MM.1S (cell line): ENCODE measurements at regions not wholly inside any gene's neighbourhood (a gene's known extent, or its start where the extent isn't known, plus 50 kb on each side); places are given as distances from the start of the nearest gene placed in this dataset.
A peak's percentile ranks its signal among the peaks of the same experiment; 100 is the strongest.

Source experiments
- DNase-seq: peaks from one replicate; pipeline ENCODE4 v3.0.0-alpha.2; 2015
- H2AFZ ChIP-seq: fragments of 300-600 bp; sonication (generic); 2 replicates; pipeline ENCODE4 v1.6.0; 2016; ENCODE audit warnings: antibody characterized with exemption, low read length
- H3F3A ChIP-seq: fragments of 300-600 bp; sonication (generic); 2 replicates; pipeline ENCODE4 v1.6.1; 2016; ENCODE audit warnings: mild to moderate bottlenecking, antibody characterized with exemption, low read length, moderate library complexity, mixed read lengths; ENCODE audit not compliant: insufficient read depth
- H3K27ac ChIP-seq: fragments of 300-600 bp; sonication (generic); 2 replicates; pipeline ENCODE4 v1.5.1; 2016; ENCODE audit warnings: mild to moderate bottlenecking, low read length
- H3K27me3 ChIP-seq: fragments of 300-600 bp; sonication (generic); replicated peaks from 2 replicates; pipeline ENCODE4 v1.6.0; 2016; ENCODE audit warnings: low read length; ENCODE audit not compliant: insufficient read depth
- H3K36me3 ChIP-seq: fragments of 300-600 bp; sonication (generic); replicated peaks from 2 replicates; pipeline ENCODE4 v1.6.1; 2016; ENCODE audit warnings: mild to moderate bottlenecking, low read length, mixed read lengths; ENCODE audit not compliant: insufficient read depth
- H3K4me1 ChIP-seq: fragments of 300-600 bp; sonication (generic); 2 replicates; pipeline ENCODE4 v1.6.1; 2016; ENCODE audit warnings: low read length, mixed read lengths
- H3K4me2 ChIP-seq: fragments of 300-600 bp; sonication (generic); 2 replicates; pipeline ENCODE4 v1.6.0; 2016; ENCODE audit warnings: low read depth, low read length
- H3K4me3 ChIP-seq: fragments of 300-600 bp; sonication (generic); 2 replicates; pipeline ENCODE4 v1.5.1; 2016; ENCODE audit warnings: low read length, mixed read lengths
- H3K79me2 ChIP-seq: fragments of 300-600 bp; sonication (generic); 2 replicates; pipeline ENCODE4 v1.6.1; 2016; ENCODE audit warnings: mixed run types, low read length, mixed read lengths
- H3K9ac ChIP-seq: fragments of 300-600 bp; sonication (generic); 2 replicates; pipeline ENCODE4 v1.6.1; 2016; ENCODE audit warnings: low read length, mixed read lengths
- H3K9me2 ChIP-seq: fragments of 300-600 bp; sonication (generic); replicated peaks from 2 replicates; pipeline ENCODE4 v1.6.1; 2016; ENCODE audit warnings: mild to moderate bottlenecking, low read length, mixed read lengths; ENCODE audit not compliant: insufficient read depth
- H3K9me3 ChIP-seq: fragments of 300-600 bp; sonication (generic); replicated peaks from 2 replicates; pipeline ENCODE4 v1.6.1; 2016; ENCODE audit warnings: mild to moderate bottlenecking, low read length, mixed read lengths; ENCODE audit not compliant: insufficient read depth
- H4K20me1 ChIP-seq: fragments of 300-600 bp; sonication (generic); 2 replicates; pipeline ENCODE4 v1.6.1; 2016; ENCODE audit warnings: mild to moderate bottlenecking, low read length, moderate library complexity, mixed read lengths; ENCODE audit not compliant: insufficient read depth
- EZH2 ChIP-seq: fragments of 300-600 bp; sonication (generic); optimal IDR thresholded peaks from 2 replicates; pipeline ENCODE3; 2017; ENCODE audit warnings: low read depth, mild to moderate bottlenecking, antibody characterized with exemption, low read length, mixed read lengths
- EZH2phosphoT487 ChIP-seq: fragments of 300-600 bp; sonication (generic); IDR thresholded peaks from 2 replicates; pipeline ENCODE4 v1.6.1; 2018; ENCODE audit warnings: antibody characterized with exemption, low read length
- TF ChIP-seq, protein P1 (sequence below): fragments of 300-600 bp; sonication (generic); IDR thresholded peaks from 2 replicates; pipeline ENCODE4 v1.5.1; 2016; ENCODE audit warnings: antibody characterized with exemption, low read length, mixed read lengths

DNA sequence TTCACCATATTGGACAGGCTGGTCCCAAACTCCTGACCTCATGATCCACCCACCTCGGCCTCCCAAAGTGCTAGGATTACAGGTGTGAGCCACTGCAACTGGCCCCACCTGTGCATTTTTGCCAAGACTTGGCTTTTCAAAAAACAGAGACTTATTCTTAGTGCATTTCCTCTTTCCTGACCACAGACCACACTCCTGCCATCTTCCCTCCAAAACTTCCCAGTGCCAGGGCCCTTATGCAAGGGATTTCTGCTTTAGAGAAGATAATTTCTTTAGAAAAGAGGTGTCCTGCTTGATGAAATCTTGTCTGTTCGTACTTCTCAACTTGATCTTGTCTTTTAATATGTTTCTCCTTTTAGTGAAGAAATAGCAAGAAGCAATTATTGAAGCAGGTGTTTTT, 98.8 kb upstream of the ZNF516 start:
- H3K9ac ChIP-seq = no peak overlapping the region
- H3K4me1 ChIP-seq = no peaks in the 10 kb centered on the region
- H3K4me3 ChIP-seq = no peak overlapping the region
- no peak overlapping the region for H2AFZ ChIP-seq
- no peaks in the 10 kb centered on the region for H3K27me3 ChIP-seq
- no peak overlapping the region for H3K4me2 ChIP-seq
- H3K36me3 ChIP-seq = no peaks in the 10 kb centered on the region
- no peak for TF ChIP-seq EZH2phosphoT487
- TF ChIP-seq, protein P1, sequence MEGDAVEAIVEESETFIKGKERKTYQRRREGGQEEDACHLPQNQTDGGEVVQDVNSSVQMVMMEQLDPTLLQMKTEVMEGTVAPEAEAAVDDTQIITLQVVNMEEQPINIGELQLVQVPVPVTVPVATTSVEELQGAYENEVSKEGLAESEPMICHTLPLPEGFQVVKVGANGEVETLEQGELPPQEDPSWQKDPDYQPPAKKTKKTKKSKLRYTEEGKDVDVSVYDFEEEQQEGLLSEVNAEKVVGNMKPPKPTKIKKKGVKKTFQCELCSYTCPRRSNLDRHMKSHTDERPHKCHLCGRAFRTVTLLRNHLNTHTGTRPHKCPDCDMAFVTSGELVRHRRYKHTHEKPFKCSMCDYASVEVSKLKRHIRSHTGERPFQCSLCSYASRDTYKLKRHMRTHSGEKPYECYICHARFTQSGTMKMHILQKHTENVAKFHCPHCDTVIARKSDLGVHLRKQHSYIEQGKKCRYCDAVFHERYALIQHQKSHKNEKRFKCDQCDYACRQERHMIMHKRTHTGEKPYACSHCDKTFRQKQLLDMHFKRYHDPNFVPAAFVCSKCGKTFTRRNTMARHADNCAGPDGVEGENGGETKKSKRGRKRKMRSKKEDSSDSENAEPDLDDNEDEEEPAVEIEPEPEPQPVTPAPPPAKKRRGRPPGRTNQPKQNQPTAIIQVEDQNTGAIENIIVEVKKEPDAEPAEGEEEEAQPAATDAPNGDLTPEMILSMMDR = no peak
- no peak for TF ChIP-seq EZH2
- no peak for DNase-seq
- no peaks in the 10 kb centered on the region for H3K79me2 ChIP-seq
- no peaks in the 10 kb centered on the region for H3K9me2 ChIP-seq
- no peak overlapping the region for H3K27ac ChIP-seq
- no peaks in the 10 kb centered on the region for H4K20me1 ChIP-seq
- H3F3A ChIP-seq = no peaks in the 10 kb centered on the region
- no peaks in the 10 kb centered on the region for H3K9me3 ChIP-seq

DNA sequence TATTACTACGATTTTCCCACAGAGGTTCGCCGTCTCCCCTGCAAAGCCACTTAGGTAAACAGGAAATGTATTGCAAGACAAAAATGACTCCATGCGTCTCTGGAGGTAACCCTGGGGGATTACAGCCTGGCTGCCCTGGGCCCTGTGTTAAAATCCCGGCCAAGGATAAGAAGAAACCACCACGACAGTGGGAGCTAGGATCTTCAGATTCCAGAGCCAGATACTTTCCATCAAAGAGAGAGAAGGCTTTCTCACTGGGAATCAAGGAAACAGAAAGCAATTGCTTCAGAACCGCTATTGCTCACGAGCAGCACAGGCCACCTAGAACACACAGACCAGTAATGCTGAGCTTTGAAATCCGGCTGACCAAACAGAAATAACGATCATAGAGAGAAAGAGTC, 97.9 kb upstream of the ZNF516 start:
- Histone ChIP-seq H3K9ac (no peak overlapping the region), H3K36me3 (no peaks in the 10 kb centered on the region), H3F3A (no peaks in the 10 kb centered on the region), H3K27ac (no peak overlapping the region), H2AFZ (peak overlapping the region; percentile 42), H3K9me3 (no peaks in the 10 kb centered on the region), H3K4me1 (no peaks in the 10 kb centered on the region), H3K4me2 (peak overlapping the region; percentile 32; the same call in 1 of the 2 replicates), H3K27me3 (no peaks in the 10 kb centered on the region), H4K20me1 (no peaks in the 10 kb centered on the region), H3K4me3 (peak overlapping the region; percentile 36; the same call in 1 of the 2 replicates), H3K9me2 (no peaks in the 10 kb centered on the region), H3K79me2 (no peaks in the 10 kb centered on the region)
- TF ChIP-seq, protein P1 = no peak
- TF ChIP-seq EZH2phosphoT487 (no peak), EZH2 (no peak)
- DNase-seq = no peak

DNA sequence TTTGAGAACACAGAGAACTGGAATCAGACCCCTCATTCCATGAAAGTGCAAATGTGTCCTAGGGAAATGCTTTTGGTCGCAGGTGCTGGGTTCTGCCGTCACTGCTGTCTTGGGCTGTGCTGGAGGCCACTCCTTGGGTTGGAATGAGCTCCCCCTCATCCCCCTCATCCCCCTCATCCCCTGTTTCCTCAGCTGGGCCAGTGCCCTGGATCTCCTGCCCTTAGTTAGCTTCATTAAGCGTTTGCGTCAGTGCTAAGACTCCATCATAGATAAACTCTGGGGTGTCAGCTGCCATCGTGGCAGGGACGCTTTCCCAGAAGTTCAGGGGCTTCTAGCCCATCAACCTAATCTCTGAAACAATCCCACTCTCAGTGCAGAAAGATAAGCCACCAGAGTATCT, 97.1 kb upstream of the ZNF516 start:
- no peaks in the 10 kb centered on the region for H3K79me2 ChIP-seq
- H3K9ac ChIP-seq = no peak overlapping the region
- no peaks in the 10 kb centered on the region for H3K9me2 ChIP-seq
- H4K20me1 ChIP-seq = no peaks in the 10 kb centered on the region
- H3K4me1 ChIP-seq = no peaks in the 10 kb centered on the region
- H2AFZ ChIP-seq = no peak overlapping the region
- H3K4me3 ChIP-seq = no peak overlapping the region
- H3K4me2 ChIP-seq = no peak overlapping the region
- H3K27me3 ChIP-seq = no peaks in the 10 kb centered on the region
- no peaks in the 10 kb centered on the region for H3K36me3 ChIP-seq
- H3K27ac ChIP-seq = no peak overlapping the region
- TF ChIP-seq, protein P1 = no peak
- TF ChIP-seq EZH2phosphoT487 = no peak
- no peak for TF ChIP-seq EZH2
- no peaks in the 10 kb centered on the region for H3K9me3 ChIP-seq
- DNase-seq = no peak
- H3F3A ChIP-seq = no peaks in the 10 kb centered on the region
